Upper lobe of left lung (tissue), 4 donors: ENCODE measurements at regions not wholly inside any gene's neighbourhood (a gene's known extent, or its start where the extent isn't known, plus 50 kb on each side); places are given as distances from the start of the nearest gene placed in this dataset.

Experiments
- CTCF ChIP-seq, 6 experiments: fragments of 450-650 bp in 4 of 6; fragments of 200-600 bp in 2 of 6; sonication (generic) in 2 of 6; IDR thresholded peaks; one replicate each; pipeline ENCODE4 v1.5.1; 2016 to 2019; ENCODE audit warnings: antibody characterized with exemption in 6 of 6
- EP300 ChIP-seq, 4 donors: sonication (generic); formaldehyde crosslinking; IDR thresholded peaks; one replicate each; pipeline ENCODE4 v1.5.1; 2017; ENCODE audit warnings: antibody characterized with exemption in 4 of 4, control low read depth in 2 of 4
- POLR2A ChIP-seq, 4 donors: fragments of 450-650 bp; IDR thresholded peaks; one replicate each; pipeline ENCODE4 v1.5.1; 2016 to 2017; ENCODE audit warnings: antibody characterized with exemption in 4 of 4, mild to moderate bottlenecking in 2 of 4
- POLR2AphosphoS5 ChIP-seq, 2 donors: sonication (generic); formaldehyde crosslinking; IDR thresholded peaks; one replicate each; pipeline ENCODE4 v1.5.1; 2017; ENCODE audit warnings: antibody characterized with exemption in 2 of 2

GRCh38 chr12:103077108-103077773 is 119.8 kb downstream of the ASCL1 start:
- TF ChIP-seq CTCF (IDR thresholded peaks at IDR 0.05) (no peak), POLR2AphosphoS5 (IDR thresholded peaks at IDR 0.05) (no peak), EP300 (IDR thresholded peaks at IDR 0.05) (no peak), POLR2A (IDR thresholded peaks at IDR 0.05) (no peak)
